ENCODE measurements at regions not wholly inside any gene's neighbourhood (a gene's known extent, or its start where the extent isn't known, plus 50 kb on each side); places are given as distances from the start of the nearest gene placed in this dataset.

GRCh38 chr14:100648474-100649172 is 61.4 kb upstream of the BEGAIN start:
- no peak for TF ChIP-seq EZH2phosphoT487 (IDR thresholded peaks at IDR 0.05; ENCODE audit: borderline replicate concordance)
- TF ChIP-seq CTCF (IDR thresholded peaks at IDR 0.05 in 2 of 3, conservative IDR thresholded peaks at IDR 0.05 in 1 of 3; ENCODE audit: borderline replicate concordance in 1 of 3, insufficient read depth in 1 of 3, low read depth in 2 of 3, low read length in 2 of 3) = no peak
- TF ChIP-seq POLR2A (IDR thresholded peaks at IDR 0.05; ENCODE audit: borderline replicate concordance, extremely low read depth, insufficient read depth, insufficient read length) = no peak
- TF ChIP-seq EZH2 (IDR thresholded peaks at IDR 0.05) = no peak
- TF ChIP-seq SRF (IDR thresholded peaks at IDR 0.05; ENCODE audit: low read depth) = no peak
- no peak for TF ChIP-seq REST (IDR thresholded peaks at IDR 0.05; ENCODE audit: low read depth)
- no peak for TF ChIP-seq ELF1 (IDR thresholded peaks at IDR 0.05; ENCODE audit: borderline replicate concordance, low read depth)
- TF ChIP-seq YY1 (IDR thresholded peaks at IDR 0.05; ENCODE audit: extremely low read depth, insufficient replicate concordance, low read depth, low read length) = no peak
- no peak for TF ChIP-seq RAD21 (IDR thresholded peaks at IDR 0.05; ENCODE audit: low read depth)
- no peak for TF ChIP-seq MAX (IDR thresholded peaks at IDR 0.05)

Measured in HCT116 (cell line).